WI38 (cell line): ENCODE measurements at regions not wholly inside any gene's neighbourhood (a gene's known extent, or its start where the extent isn't known, plus 50 kb on each side); places are given as distances from the start of the nearest gene placed in this dataset.

Experiments used
- H3K4me3 ChIP-seq: 2 replicates; pipeline ENCODE4 v1.5.1; 2011; ENCODE audit warnings: low read depth, mild to moderate bottlenecking, control low read depth, low read length
- CTCF ChIP-seq: IDR thresholded peaks from 2 replicates; pipeline ENCODE4 v1.5.1; 2012; ENCODE audit warnings: low read depth, mild to moderate bottlenecking, control low read depth, low read length

- TF ChIP-seq CTCF: no peak
- H3K4me3 ChIP-seq: no peak overlapping the region
Observed at GRCh38 chr7:12954380-12955033, 267.1 kb downstream of the ARL4A start.

- no peak overlapping the region for H3K4me3 ChIP-seq
- no peak for TF ChIP-seq CTCF
Observed at GRCh38 chr7:12957487-12957886, 270.1 kb downstream of the ARL4A start.

- no peak for TF ChIP-seq CTCF
- no peak overlapping the region for H3K4me3 ChIP-seq
Observed at GRCh38 chr7:12961910-12962480, 274.6 kb downstream of the ARL4A start.

GRCh38 chr7:12963435-12963834, 276.0 kb downstream of the ARL4A start:
- H3K4me3 ChIP-seq: no peak overlapping the region
- no peak for TF ChIP-seq CTCF

GRCh38 chr7:12964836-12965235, 277.4 kb downstream of the ARL4A start:
- H3K4me3 ChIP-seq: no peak overlapping the region

GRCh38 chr7:12965767-12966166, 278.3 kb downstream of the ARL4A start:
- TF ChIP-seq CTCF: no peak
- no peak overlapping the region for H3K4me3 ChIP-seq

More at GRCh38 chr7:12964836-12965235, 277.4 kb downstream of the ARL4A start:
- TF ChIP-seq CTCF: no peak

- no peak for TF ChIP-seq CTCF
Observed at GRCh38 chr7:12967322-12967721, 279.9 kb downstream of the ARL4A start.

More at GRCh38 chr7:12967322-12967721, 279.9 kb downstream of the ARL4A start:
- no peak overlapping the region for H3K4me3 ChIP-seq
